Esophagus muscularis mucosa (tissue), 3 donors: ENCODE measurements at regions not wholly inside any gene's neighbourhood (a gene's known extent, or its start where the extent isn't known, plus 50 kb on each side); places are given as distances from the start of the nearest gene placed in this dataset.

Experiments
- CTCF ChIP-seq, 3 experiments: fragments of 200-600 bp in 2 of 3; fragments of 450-650 bp in 1 of 3; sonication (generic) in 2 of 3; IDR thresholded peaks; one replicate each; pipeline ENCODE4 v1.5.1; 2017 to 2019; ENCODE audit warnings: antibody characterized with exemption in 3 of 3, mild to moderate bottlenecking in 2 of 3, moderate library complexity in 1 of 3
- POLR2A ChIP-seq: fragments of 450-650 bp; IDR thresholded peaks from one replicate; pipeline ENCODE4 v1.6.1; 2017; ENCODE audit warnings: antibody characterized with exemption, moderate library complexity, mild to moderate bottlenecking, low read depth

DNA sequence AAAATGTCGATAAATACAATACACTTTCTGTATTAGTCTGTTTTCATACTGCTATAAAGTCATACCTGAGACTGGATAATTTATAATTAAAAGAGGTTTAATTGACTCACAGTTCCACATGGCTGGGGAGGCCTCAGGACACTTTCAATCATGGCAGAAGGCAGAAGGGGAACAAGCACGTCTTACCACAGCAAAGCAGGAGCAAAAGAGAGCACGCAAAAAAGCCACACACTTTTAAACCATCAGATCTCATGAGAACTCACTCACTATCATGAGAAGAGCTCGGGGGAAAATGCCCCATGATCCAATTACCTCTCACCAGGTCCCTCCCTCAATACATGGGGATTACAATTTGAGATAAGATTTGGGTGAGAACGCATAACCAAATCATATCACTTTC, 256.7 kb downstream of the ANAPC1 start:
- TF ChIP-seq CTCF (IDR thresholded peaks at IDR 0.05) (no peak), POLR2A (no peak)
